ENCODE measurements at regions not wholly inside any gene's neighbourhood (a gene's known extent, or its start where the extent isn't known, plus 50 kb on each side); places are given as distances from the start of the nearest gene placed in this dataset.

DNA sequence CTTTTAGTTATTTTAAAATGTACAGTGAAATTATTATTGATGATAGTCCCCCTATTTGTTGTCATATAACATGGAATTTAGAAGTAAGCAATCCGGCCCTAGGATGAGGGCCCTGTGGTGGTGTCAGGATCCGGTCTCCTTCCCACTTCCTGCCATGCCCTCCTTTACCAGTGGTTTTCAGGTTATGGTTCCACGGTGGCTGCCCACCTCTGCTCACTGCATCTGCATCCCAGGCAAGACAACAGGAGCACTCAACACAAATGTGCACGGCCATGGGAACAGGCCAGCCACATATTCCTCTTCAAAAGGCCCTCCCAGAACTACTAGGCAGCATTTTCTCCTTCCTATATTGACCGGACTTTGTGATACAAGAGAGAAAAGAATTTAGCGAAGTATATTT is 1007.2 kb downstream of the TBC1D22A start:
- no peak overlapping the region for H3K4me3 ChIP-seq (ENCODE audit: low read depth, low read length)
- DNase-seq (ENCODE audit: low read depth): no peak
- TF ChIP-seq, protein P1, sequence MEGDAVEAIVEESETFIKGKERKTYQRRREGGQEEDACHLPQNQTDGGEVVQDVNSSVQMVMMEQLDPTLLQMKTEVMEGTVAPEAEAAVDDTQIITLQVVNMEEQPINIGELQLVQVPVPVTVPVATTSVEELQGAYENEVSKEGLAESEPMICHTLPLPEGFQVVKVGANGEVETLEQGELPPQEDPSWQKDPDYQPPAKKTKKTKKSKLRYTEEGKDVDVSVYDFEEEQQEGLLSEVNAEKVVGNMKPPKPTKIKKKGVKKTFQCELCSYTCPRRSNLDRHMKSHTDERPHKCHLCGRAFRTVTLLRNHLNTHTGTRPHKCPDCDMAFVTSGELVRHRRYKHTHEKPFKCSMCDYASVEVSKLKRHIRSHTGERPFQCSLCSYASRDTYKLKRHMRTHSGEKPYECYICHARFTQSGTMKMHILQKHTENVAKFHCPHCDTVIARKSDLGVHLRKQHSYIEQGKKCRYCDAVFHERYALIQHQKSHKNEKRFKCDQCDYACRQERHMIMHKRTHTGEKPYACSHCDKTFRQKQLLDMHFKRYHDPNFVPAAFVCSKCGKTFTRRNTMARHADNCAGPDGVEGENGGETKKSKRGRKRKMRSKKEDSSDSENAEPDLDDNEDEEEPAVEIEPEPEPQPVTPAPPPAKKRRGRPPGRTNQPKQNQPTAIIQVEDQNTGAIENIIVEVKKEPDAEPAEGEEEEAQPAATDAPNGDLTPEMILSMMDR (conservative IDR thresholded peaks at IDR 0.05; ENCODE audit: low read depth, low read length): no peak

DNA sequence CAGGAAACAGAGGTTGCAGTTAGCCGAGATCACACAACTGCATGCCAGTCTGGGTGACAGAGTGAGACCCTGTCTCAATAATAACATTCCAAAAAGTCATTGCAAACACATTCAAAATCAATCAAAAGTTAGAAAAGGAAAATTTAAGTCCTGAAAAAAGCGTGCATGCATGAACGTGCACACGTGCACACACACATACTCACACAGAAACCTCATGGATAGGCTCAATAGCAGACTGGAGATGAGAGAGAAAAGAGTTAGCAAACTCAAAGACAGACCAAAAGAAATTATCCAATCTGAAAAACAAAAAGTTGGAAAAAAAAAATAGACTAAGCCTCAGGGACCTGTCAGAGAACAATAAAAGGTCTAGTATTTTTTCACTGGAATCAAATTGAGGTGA is 1005.6 kb downstream of the TBC1D22A start:
- TF ChIP-seq, protein P1 (conservative IDR thresholded peaks at IDR 0.05; ENCODE audit: low read depth, low read length): no peak
- no peak overlapping the region for H3K4me3 ChIP-seq (ENCODE audit: low read depth, low read length)
- DNase-seq (ENCODE audit: low read depth): no peak

DNA sequence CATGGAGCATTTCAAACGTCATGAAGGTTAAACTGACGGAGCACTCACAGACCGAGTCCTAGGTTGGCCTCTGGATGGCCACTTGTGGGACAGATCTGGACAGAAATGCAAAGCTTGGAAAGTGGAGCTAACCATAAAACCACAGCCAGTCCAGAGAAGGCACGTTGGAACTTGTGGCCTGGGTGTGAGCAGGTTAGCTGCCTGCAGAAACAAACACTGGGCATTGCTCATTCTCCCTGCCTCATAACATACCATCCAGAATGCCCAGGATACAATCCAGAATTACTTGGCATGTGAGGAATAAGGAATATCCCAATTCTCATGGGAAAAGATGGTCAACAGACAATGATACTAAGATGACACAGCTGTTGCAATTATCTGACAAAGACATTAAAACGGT is 1005.0 kb downstream of the TBC1D22A start:
- DNase-seq (ENCODE audit: low read depth): no peak
- TF ChIP-seq, protein P1 (conservative IDR thresholded peaks at IDR 0.05; ENCODE audit: low read depth, low read length): no peak
- no peak overlapping the region for H3K4me3 ChIP-seq (ENCODE audit: low read depth, low read length)

DNA sequence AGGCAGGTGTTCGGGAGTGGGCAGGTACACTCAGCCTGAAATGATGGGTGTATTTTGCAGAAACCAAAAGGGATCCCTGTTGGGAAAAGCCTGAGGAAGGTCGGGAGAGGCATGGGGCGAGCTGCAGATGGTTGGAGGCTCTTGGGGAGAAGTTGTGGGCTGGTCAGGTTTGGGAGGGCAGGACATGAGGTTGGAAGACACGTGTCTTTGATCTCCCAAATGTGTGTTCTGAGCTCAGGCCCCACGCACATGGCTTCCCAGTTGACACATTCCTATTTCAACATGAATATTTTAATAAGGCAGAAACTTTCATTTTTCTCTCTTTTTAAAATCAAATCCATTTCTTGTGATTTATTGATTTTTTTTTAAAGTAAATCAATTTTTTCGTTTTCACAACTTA is 1003.3 kb downstream of the TBC1D22A start:
- TF ChIP-seq, protein P1 (conservative IDR thresholded peaks at IDR 0.05; ENCODE audit: low read depth, low read length): no peak
- no peak overlapping the region for H3K4me3 ChIP-seq (ENCODE audit: low read depth, low read length)
- no peak for DNase-seq (ENCODE audit: low read depth)

- no peak for DNase-seq (ENCODE audit: low read depth)
- no peak overlapping the region for H3K4me3 ChIP-seq (ENCODE audit: low read depth, low read length)
- TF ChIP-seq, protein P1 (conservative IDR thresholded peaks at IDR 0.05; ENCODE audit: low read depth, low read length): no peak
These were observed 999.7 kb downstream of the TBC1D22A start for GRCh38 chr22:47762141-47762540.

DNA sequence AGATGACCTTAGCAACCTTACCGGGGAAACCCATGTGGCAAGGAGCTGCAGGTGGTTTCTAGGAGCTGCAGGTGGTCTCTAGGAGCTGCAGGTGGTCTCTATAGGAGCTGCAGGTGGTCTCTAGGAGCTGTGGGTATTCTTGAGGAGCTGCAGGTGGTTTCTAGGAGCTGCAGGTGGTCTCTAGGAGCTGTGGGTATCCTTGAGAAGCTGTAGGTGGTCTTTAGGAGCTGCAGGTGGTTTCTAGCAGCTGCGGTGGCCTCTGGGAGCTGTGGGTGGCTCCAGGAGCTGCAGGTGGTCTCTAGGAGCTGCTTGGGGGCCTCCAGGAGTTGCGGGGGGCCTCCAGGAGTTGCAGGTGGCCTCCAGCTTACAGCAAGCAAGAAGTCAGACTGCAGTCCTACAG is 997.5 kb downstream of the TBC1D22A start:
- no peak overlapping the region for H3K4me3 ChIP-seq (ENCODE audit: low read depth, low read length)
- DNase-seq (ENCODE audit: low read depth): no peak
- TF ChIP-seq, protein P1 (conservative IDR thresholded peaks at IDR 0.05; ENCODE audit: low read depth, low read length): no peak

DNA sequence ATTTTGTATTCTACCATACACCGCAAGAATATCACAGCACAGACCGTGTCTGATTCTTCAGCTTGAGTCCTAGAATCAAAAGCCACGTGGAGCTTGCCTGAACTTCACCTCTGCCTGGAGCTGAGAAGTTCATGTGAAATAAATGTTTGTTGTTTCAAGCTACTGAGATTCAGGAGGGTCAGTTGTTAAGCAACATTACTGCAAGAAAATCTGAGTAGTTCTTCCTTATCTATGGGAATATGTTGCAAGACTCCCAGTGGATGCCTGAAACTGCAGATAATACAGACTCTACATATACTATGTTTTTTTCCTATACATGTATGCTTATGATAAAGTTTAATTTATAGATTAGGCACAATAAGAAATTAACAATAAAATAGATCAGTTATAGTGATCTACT is 995.3 kb downstream of the TBC1D22A start:
- H3K4me3 ChIP-seq (ENCODE audit: low read depth, low read length): no peak overlapping the region
- DNase-seq (ENCODE audit: low read depth): no peak
- TF ChIP-seq, protein P1 (conservative IDR thresholded peaks at IDR 0.05; ENCODE audit: low read depth, low read length): no peak
